Kidney epithelial cell (primary cell): ENCODE measurements at regions not wholly inside any gene's neighbourhood (a gene's known extent, or its start where the extent isn't known, plus 50 kb on each side); places are given as distances from the start of the nearest gene placed in this dataset.

Source experiments
- DNase-seq: peaks from one replicate; pipeline ENCODE4 v3.0.0-alpha.2; 2010; ENCODE audit warnings: low read depth
- H3K27me3 ChIP-seq: 2 replicates; pipeline ENCODE4 v1.6.0; 2011; ENCODE audit warnings: low read length; ENCODE audit not compliant: control insufficient read depth, insufficient read depth
- H3K36me3 ChIP-seq: 2 replicates; pipeline ENCODE4 v1.5.1; 2011; ENCODE audit warnings: low read length; ENCODE audit not compliant: control insufficient read depth, insufficient read depth
- H3K4me3 ChIP-seq: 2 replicates; pipeline ENCODE4 v1.5.1; 2011; ENCODE audit warnings: low read depth, mild to moderate bottlenecking, control low read depth, low read length
- CTCF ChIP-seq: IDR thresholded peaks from 2 replicates; pipeline ENCODE4 v1.5.1; 2011; ENCODE audit warnings: mild to moderate bottlenecking, moderate library complexity, low read length, control low read depth, inconsistent platforms; ENCODE audit not compliant: insufficient read depth, poor library complexity, severe bottlenecking

DNA sequence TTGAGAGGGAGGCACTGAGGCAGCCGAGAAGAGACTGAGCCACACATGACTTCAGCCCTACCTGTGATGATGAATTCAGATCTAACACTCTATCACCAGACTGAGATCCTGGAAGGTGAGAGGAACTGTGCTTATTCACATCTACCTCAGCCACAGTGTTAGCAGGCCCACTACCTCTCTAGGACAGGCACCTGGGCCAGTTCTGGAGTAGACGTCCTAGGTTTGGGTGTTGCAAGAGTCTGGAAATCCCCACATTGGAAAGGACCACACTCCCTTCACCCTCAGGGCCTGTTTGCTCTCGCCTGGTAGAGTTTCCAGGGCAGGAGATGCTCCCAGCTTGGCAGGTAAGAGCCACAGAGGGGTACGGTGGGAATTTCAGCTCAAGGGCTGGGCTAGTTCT is 113.8 kb upstream of the CCL21 start:
- Histone ChIP-seq H3K27me3 (no peaks in the 10 kb centered on the region), H3K36me3 (no peaks in the 10 kb centered on the region), H3K4me3 (no peak overlapping the region)
- no peak for DNase-seq
- no peak for TF ChIP-seq CTCF

DNA sequence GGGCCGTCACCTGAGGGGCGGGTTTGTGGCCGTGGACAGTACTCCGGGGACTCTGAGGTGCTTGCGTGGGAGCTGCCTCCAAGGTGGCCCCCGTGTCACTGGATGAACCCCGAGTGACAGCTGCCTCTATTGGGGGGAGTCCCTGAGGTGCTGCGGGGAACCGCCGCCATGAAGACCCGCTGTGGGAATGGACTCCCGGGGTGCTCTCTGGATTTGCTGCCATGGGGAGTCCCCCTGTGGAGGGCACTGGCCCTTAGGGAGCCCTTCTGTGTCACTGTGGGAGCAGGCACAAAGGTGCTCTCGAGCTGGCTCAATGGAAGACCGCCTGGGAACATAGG is 100.2 kb upstream of the CCL21 start:
- no peak for DNase-seq
- no peak for TF ChIP-seq CTCF
- Histone ChIP-seq H3K36me3 (no peaks in the 10 kb centered on the region), H3K27me3 (peaks cover 15% of the 10 kb centered on the region), H3K4me3 (no peak overlapping the region)

GRCh38 chr9:34809504-34810186 is 99.7 kb upstream of the CCL21 start:
- H3K27me3 ChIP-seq: peaks cover 15% of the 10 kb centered on the region
- no peaks in the 10 kb centered on the region for H3K36me3 ChIP-seq
- DNase-seq: no peak
- peak; percentile 44 for TF ChIP-seq CTCF
- no peak overlapping the region for H3K4me3 ChIP-seq

- H3K36me3 ChIP-seq: no peaks in the 10 kb centered on the region
- H3K27me3 ChIP-seq: no peaks in the 10 kb centered on the region
- DNase-seq: no peak
- H3K4me3 ChIP-seq: no peak overlapping the region
- TF ChIP-seq CTCF: no peak
Measured at GRCh38 chr9:34802916-34803315, 93.0 kb upstream of the CCL21 start.

- H3K27me3 ChIP-seq: peaks cover 4% of the 10 kb centered on the region
- no peak overlapping the region for H3K4me3 ChIP-seq
- no peak for TF ChIP-seq CTCF
- no peaks in the 10 kb centered on the region for H3K36me3 ChIP-seq
- DNase-seq: no peak
Measured at GRCh38 chr9:34797367-34797766, 87.4 kb upstream of the CCL21 start.

- DNase-seq: no peak
- peaks cover 4% of the 10 kb centered on the region for H3K27me3 ChIP-seq
- TF ChIP-seq CTCF: no peak
Measured at GRCh38 chr9:34796924-34797323, 87.0 kb upstream of the CCL21 start.

More at GRCh38 chr9:34796924-34797323, 87.0 kb upstream of the CCL21 start:
- Histone ChIP-seq H3K4me3 (no peak overlapping the region), H3K36me3 (no peaks in the 10 kb centered on the region)
